ENCODE measurements at regions not wholly inside any gene's neighbourhood (a gene's known extent, or its start where the extent isn't known, plus 50 kb on each side); places are given as distances from the start of the nearest gene placed in this dataset.

- TF ChIP-seq CTCF (IDR thresholded peaks at IDR 0.05; ENCODE audit: low read depth, low read length, missing input control) (no peak), GABPA (IDR thresholded peaks at IDR 0.05 in 1 of 2, conservative IDR thresholded peaks at IDR 0.05 in 1 of 2) (no peak), MAX (IDR thresholded peaks at IDR 0.05) (no peak), RXRA (IDR thresholded peaks at IDR 0.05) (no peak), YY1 (IDR thresholded peaks at IDR 0.05) (no peak)
Measured at GRCh38 chr4:52253025-52253424, 201.9 kb downstream of the SPATA18 start.

Measured in liver (tissue), 3 donors.